Prostate gland (tissue), 2 donors: ENCODE measurements at regions not wholly inside any gene's neighbourhood (a gene's known extent, or its start where the extent isn't known, plus 50 kb on each side); places are given as distances from the start of the nearest gene placed in this dataset.

Experiments
- DNase-seq: peaks from one replicate; pipeline ENCODE4 v3.0.0-alpha.2; 2019; ENCODE audit warnings: low spot score
- H3K27ac ChIP-seq, 2 donors: fragments of 200-600 bp; sonication (generic); 2 replicates each; pipeline ENCODE4 v1.5.1; 2017 to 2019
- H3K27me3 ChIP-seq: fragments of 200-600 bp; sonication (generic); replicated peaks from 2 replicates; pipeline ENCODE4 v1.5.1; 2019; ENCODE audit not compliant: insufficient read depth
- H3K36me3 ChIP-seq, 2 donors: fragments of 200-600 bp; sonication (generic); 1 replicate in 1 of 2; 2 replicates in 1 of 2; pipeline versions ENCODE4 v1.5.1 to v1.8.1; 2017 to 2019
- H3K4me1 ChIP-seq: fragments of 200-600 bp; sonication (generic); replicated peaks from 2 replicates; pipeline ENCODE4 v1.5.1; 2019
- H3K4me3 ChIP-seq, 2 donors: fragments of 200-600 bp; sonication (generic); 2 replicates each; pipeline ENCODE4 v1.5.1; 2017 to 2019
- H3K9me3 ChIP-seq: fragments of 200-600 bp; sonication (generic); 2 replicates; pipeline ENCODE4 v1.5.1; 2017
- CTCF ChIP-seq, 4 experiments: fragments of 200-600 bp in 2 of 4; fragments of 450-650 bp in 2 of 4; sonication (generic) in 2 of 4; IDR thresholded peaks; 1 replicate in 3 of 4; 2 replicates in 1 of 4; pipeline ENCODE4 v1.5.1; 2016 to 2019; ENCODE audit warnings: antibody characterized with exemption in 4 of 4, mild to moderate bottlenecking in 2 of 4, moderate library complexity in 2 of 4
- POLR2A ChIP-seq: fragments of 450-650 bp; IDR thresholded peaks from one replicate; pipeline ENCODE4 v1.6.1; 2016; ENCODE audit warnings: antibody characterized with exemption, mild to moderate bottlenecking
- POLR2AphosphoS5 ChIP-seq: sonication (generic); formaldehyde crosslinking; IDR thresholded peaks from one replicate; pipeline ENCODE4 v1.6.1; 2017; ENCODE audit warnings: antibody characterized with exemption
- WGBS: methylation state at CpG from one replicate; pipeline ENCODE4 v1.1.5; 2018; 5-methylcytosine and 5-hydroxymethylcytosine counted together
- intact Hi-C: fragments of 100-400 bp; cut with DNase I; formaldehyde crosslinking; loops from one replicate; pipeline ENCODE4 v1.14.2; 2022

DNA sequence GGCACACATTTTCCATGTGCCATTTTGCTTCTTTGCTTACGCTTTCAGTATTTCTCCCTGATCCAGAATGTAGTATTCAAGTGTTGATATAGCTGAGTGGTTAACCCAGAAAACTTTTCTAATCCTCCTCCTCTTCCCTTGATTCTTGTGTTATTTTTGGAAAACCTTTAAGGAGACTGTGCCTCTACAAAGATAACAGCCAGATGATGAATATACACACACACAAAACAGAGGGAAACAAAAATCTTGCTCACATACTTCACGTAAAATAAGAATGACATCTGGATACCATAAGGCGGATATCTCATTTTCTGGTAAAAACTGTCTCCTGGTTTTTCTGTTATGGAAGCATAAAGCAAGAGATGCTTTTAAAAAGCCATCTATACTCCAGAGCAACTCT, 295.8 kb upstream of the THBS1 start:
- intact Hi-C loops, result no loop called here

GRCh38 chr15:39285663-39286062, 295.2 kb upstream of the THBS1 start:
- TF ChIP-seq POLR2A (no peak), CTCF (IDR thresholded peaks at IDR 0.05) (no peak), POLR2AphosphoS5 (no peak)
- no peaks in the 10 kb centered on the region for H3K27me3 ChIP-seq
- intact Hi-C loops, result no loop called here
- H3K4me1 ChIP-seq, result no peaks in the 10 kb centered on the region
- no peak overlapping the region for H3K27ac ChIP-seq
- H3K9me3 ChIP-seq, result no peaks in the 10 kb centered on the region
- DNase-seq, result no peak
- no peak overlapping the region for H3K4me3 ChIP-seq
- H3K36me3 ChIP-seq, result no peaks in the 10 kb centered on the region

More for the DNA sequence above, 295.8 kb upstream of the THBS1 start:
- TF ChIP-seq CTCF (IDR thresholded peaks at IDR 0.05) (no peak), POLR2A (no peak), POLR2AphosphoS5 (no peak)
- H3K9me3 ChIP-seq, result no peaks in the 10 kb centered on the region
- H3K27me3 ChIP-seq, result no peaks in the 10 kb centered on the region
- 89% methylated on average over 3 of the region's 3 CpGs for WGBS
- H3K4me1 ChIP-seq, result no peaks in the 10 kb centered on the region
- DNase-seq, result no peak
- no peak overlapping the region for H3K27ac ChIP-seq
- no peak overlapping the region for H3K4me3 ChIP-seq
- H3K36me3 ChIP-seq, result no peaks in the 10 kb centered on the region

DNA sequence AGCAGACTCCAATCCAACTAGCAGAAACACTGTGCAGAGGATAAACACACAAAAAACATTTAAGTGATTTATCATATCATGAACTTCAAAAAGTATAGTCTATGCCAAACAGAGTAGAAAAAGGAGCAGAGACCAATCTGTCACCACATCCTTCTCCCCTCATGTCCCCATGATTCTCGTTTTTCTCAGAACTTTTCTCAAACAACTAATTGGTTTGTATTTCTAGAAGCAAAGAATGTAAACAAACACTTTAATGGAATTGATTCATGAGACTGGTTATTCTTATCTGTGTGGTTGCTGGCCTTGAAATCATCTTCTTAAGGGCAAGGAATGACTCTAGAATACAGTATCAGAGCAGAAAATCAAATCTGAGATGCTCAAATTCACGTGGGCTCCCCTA, 294.2 kb upstream of the THBS1 start:
- Histone ChIP-seq H3K36me3 (no peaks in the 10 kb centered on the region), H3K4me3 (no peak overlapping the region), H3K9me3 (no peaks in the 10 kb centered on the region), H3K4me1 (no peaks in the 10 kb centered on the region), H3K27ac (no peak overlapping the region), H3K27me3 (no peaks in the 10 kb centered on the region)
- no peak for TF ChIP-seq POLR2AphosphoS5
- TF ChIP-seq CTCF (IDR thresholded peaks at IDR 0.05), result no peak
- WGBS, result 32% methylated on average over 2 of the region's 2 CpGs
- intact Hi-C loops, result no loop called here
- DNase-seq, result no peak

DNA sequence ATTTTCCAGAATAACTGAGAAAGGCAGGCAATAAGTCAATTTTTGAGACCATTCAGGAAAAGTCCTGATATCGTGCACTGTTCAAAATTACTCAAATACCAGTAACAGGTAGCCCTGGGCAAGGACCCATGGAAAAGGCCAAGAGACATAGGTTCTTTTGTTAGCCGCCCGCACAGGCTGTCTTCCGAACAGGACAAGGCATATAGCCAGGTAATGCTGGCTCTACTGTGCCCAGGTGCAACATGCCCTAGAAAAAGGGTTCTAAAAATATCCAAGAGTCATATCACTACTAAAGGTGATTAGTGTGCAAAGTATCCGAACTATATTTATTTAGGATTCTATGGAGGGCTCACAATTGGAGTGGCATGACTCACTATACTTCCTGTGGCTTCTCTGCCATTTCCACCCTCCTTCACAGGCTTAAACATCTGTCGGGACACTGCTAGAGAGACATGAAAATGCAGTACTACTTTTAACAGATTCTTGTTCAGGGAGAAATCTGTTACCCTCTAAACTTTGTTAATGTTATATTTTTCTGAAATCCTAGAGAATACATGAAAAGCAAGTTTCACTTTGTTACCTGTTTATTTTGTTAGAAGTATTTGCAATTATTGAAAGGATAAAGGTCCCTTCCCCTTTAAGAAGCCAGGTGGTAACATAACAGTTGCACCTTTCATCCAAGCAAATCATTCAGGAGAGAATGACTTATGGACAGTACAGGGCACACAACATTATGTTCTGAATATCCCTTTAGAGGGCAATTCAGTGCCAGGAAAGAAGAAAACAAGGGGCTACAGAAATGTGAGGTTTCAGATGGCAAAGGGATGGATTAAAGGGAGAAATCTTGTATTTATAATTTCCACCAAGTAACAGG, 293.3 kb upstream of the THBS1 start:
- Histone ChIP-seq H3K36me3 (no peaks in the 10 kb centered on the region), H3K4me1 (no peaks in the 10 kb centered on the region), H3K4me3 (no peak overlapping the region), H3K27ac (no peak overlapping the region), H3K27me3 (no peaks in the 10 kb centered on the region), H3K9me3 (no peaks in the 10 kb centered on the region)
- intact Hi-C loops, result no loop called here
- TF ChIP-seq POLR2AphosphoS5 (no peak), CTCF (IDR thresholded peaks at IDR 0.05) (no peak), POLR2A (no peak)
- no peak for DNase-seq
- WGBS, result 86% methylated on average over 6 of the region's 6 CpGs
